BLaER1 (cell line): ENCODE measurements at regions not wholly inside any gene's neighbourhood (a gene's known extent, or its start where the extent isn't known, plus 50 kb on each side); places are given as distances from the start of the nearest gene placed in this dataset.

Experiments used
- H3K27ac ChIP-seq: shearing (Covaris generic); formaldehyde crosslinking; 2 replicates; pipeline ENCODE4 v1.8.1; 2022
- H3K27me3 ChIP-seq: shearing (Covaris generic); formaldehyde crosslinking; 2 replicates; pipeline ENCODE4 v1.8.1; 2022
- H3K36me3 ChIP-seq: shearing (Covaris generic); formaldehyde crosslinking; 2 replicates; pipeline ENCODE4 v1.8.1; 2022
- H3K4me1 ChIP-seq: shearing (Covaris generic); formaldehyde crosslinking; 2 replicates; pipeline ENCODE4 v1.8.1; 2022
- H3K4me2 ChIP-seq: shearing (Covaris generic); formaldehyde crosslinking; 2 replicates; pipeline ENCODE4 v1.8.1; 2022
- H3K4me3 ChIP-seq: shearing (Covaris generic); formaldehyde crosslinking; 2 replicates; pipeline ENCODE4 v1.8.1; 2022
- H3K9ac ChIP-seq: shearing (Covaris generic); formaldehyde crosslinking; 2 replicates; pipeline ENCODE4 v1.8.1; 2022
- H3K9me3 ChIP-seq: shearing (Covaris generic); formaldehyde crosslinking; 2 replicates; pipeline ENCODE4 v1.8.1; 2022
- H4K20me1 ChIP-seq: shearing (Covaris generic); formaldehyde crosslinking; 2 replicates; pipeline ENCODE4 v1.8.1; 2022
- Cebpa-rat ChIP-seq: shearing (Covaris generic); IDR thresholded peaks from 2 replicates; pipeline ENCODE4 v1.8.1; 2022

GRCh38 chr1:213324859-213325258, 273.8 kb downstream of the RPS6KC1 start:
- Histone ChIP-seq H3K27ac (no peak overlapping the region), H3K9me3 (no peaks in the 10 kb centered on the region), H3K36me3 (no peaks in the 10 kb centered on the region), H3K4me1 (no peaks in the 10 kb centered on the region), H4K20me1 (no peaks in the 10 kb centered on the region), H3K9ac (no peak overlapping the region), H3K4me3 (no peak overlapping the region), H3K27me3 (no peaks in the 10 kb centered on the region), H3K4me2 (no peak overlapping the region)
- TF ChIP-seq Cebpa-rat = no peak

GRCh38 chr1:213325482-213325881, 274.4 kb downstream of the RPS6KC1 start:
- no peak for TF ChIP-seq Cebpa-rat
- no peaks in the 10 kb centered on the region for H3K4me1 ChIP-seq

GRCh38 chr1:213326281-213327016, 275.4 kb downstream of the RPS6KC1 start:
- H3K4me3 ChIP-seq = no peak overlapping the region

More at GRCh38 chr1:213325482-213325881, 274.4 kb downstream of the RPS6KC1 start:
- H3K4me2 ChIP-seq = no peak overlapping the region
- no peak overlapping the region for H3K9ac ChIP-seq
- H3K36me3 ChIP-seq = no peaks in the 10 kb centered on the region
- no peaks in the 10 kb centered on the region for H3K9me3 ChIP-seq
- H4K20me1 ChIP-seq = no peaks in the 10 kb centered on the region
- H3K27ac ChIP-seq = no peak overlapping the region
- no peak overlapping the region for H3K4me3 ChIP-seq
- no peaks in the 10 kb centered on the region for H3K27me3 ChIP-seq

GRCh38 chr1:213327017-213327667, 276.1 kb downstream of the RPS6KC1 start:
- no peak overlapping the region for H3K4me2 ChIP-seq
- no peaks in the 10 kb centered on the region for H4K20me1 ChIP-seq
- no peak overlapping the region for H3K27ac ChIP-seq

More at GRCh38 chr1:213326281-213327016, 275.4 kb downstream of the RPS6KC1 start:
- Histone ChIP-seq H3K4me2 (no peak overlapping the region), H3K9me3 (no peaks in the 10 kb centered on the region), H3K27me3 (no peaks in the 10 kb centered on the region), H3K27ac (no peak overlapping the region), H3K36me3 (no peaks in the 10 kb centered on the region), H3K9ac (no peak overlapping the region), H4K20me1 (no peaks in the 10 kb centered on the region), H3K4me1 (no peaks in the 10 kb centered on the region)
- TF ChIP-seq Cebpa-rat = no peak

GRCh38 chr1:213329406-213330008, 278.5 kb downstream of the RPS6KC1 start:
- Histone ChIP-seq H3K27me3 (no peaks in the 10 kb centered on the region), H3K4me2 (no peak overlapping the region)
- TF ChIP-seq Cebpa-rat = no peak

More at GRCh38 chr1:213327017-213327667, 276.1 kb downstream of the RPS6KC1 start:
- no peak overlapping the region for H3K9ac ChIP-seq
- no peak overlapping the region for H3K4me3 ChIP-seq
- H3K9me3 ChIP-seq = no peaks in the 10 kb centered on the region
- H3K36me3 ChIP-seq = no peaks in the 10 kb centered on the region
- no peak for TF ChIP-seq Cebpa-rat
- no peaks in the 10 kb centered on the region for H3K27me3 ChIP-seq
- H3K4me1 ChIP-seq = no peaks in the 10 kb centered on the region

GRCh38 chr1:213330281-213330680, 279.2 kb downstream of the RPS6KC1 start:
- H3K4me1 ChIP-seq = no peaks in the 10 kb centered on the region
- no peaks in the 10 kb centered on the region for H3K27me3 ChIP-seq
- H3K9ac ChIP-seq = no peak overlapping the region
- TF ChIP-seq Cebpa-rat = no peak
- H3K4me3 ChIP-seq = no peak overlapping the region
- H3K27ac ChIP-seq = no peak overlapping the region
- H4K20me1 ChIP-seq = no peaks in the 10 kb centered on the region
- H3K9me3 ChIP-seq = no peaks in the 10 kb centered on the region
- no peak overlapping the region for H3K4me2 ChIP-seq
- H3K36me3 ChIP-seq = no peaks in the 10 kb centered on the region

More at GRCh38 chr1:213329406-213330008, 278.5 kb downstream of the RPS6KC1 start:
- no peak overlapping the region for H3K27ac ChIP-seq
- no peak overlapping the region for H3K4me3 ChIP-seq
- H3K9ac ChIP-seq = no peak overlapping the region
- no peaks in the 10 kb centered on the region for H4K20me1 ChIP-seq
- H3K9me3 ChIP-seq = no peaks in the 10 kb centered on the region
- H3K4me1 ChIP-seq = no peaks in the 10 kb centered on the region
- H3K36me3 ChIP-seq = no peaks in the 10 kb centered on the region

GRCh38 chr1:213331631-213332175, 280.7 kb downstream of the RPS6KC1 start:
- no peaks in the 10 kb centered on the region for H3K9me3 ChIP-seq
- no peak overlapping the region for H3K4me2 ChIP-seq
- no peak overlapping the region for H3K9ac ChIP-seq
- H3K36me3 ChIP-seq = no peaks in the 10 kb centered on the region
- H3K4me3 ChIP-seq = no peak overlapping the region
- H3K4me1 ChIP-seq = no peaks in the 10 kb centered on the region
- H4K20me1 ChIP-seq = no peaks in the 10 kb centered on the region
- H3K27me3 ChIP-seq = no peaks in the 10 kb centered on the region
- no peak overlapping the region for H3K27ac ChIP-seq
- no peak for TF ChIP-seq Cebpa-rat

- no peak overlapping the region for H3K9ac ChIP-seq
- H3K4me2 ChIP-seq = no peak overlapping the region
- no peaks in the 10 kb centered on the region for H3K27me3 ChIP-seq
Observed at GRCh38 chr1:213332491-213332890, 281.4 kb downstream of the RPS6KC1 start.

GRCh38 chr1:213333121-213333520, 282.1 kb downstream of the RPS6KC1 start:
- Histone ChIP-seq H3K27ac (no peak overlapping the region), H3K27me3 (no peaks in the 10 kb centered on the region), H4K20me1 (no peaks in the 10 kb centered on the region), H3K36me3 (no peaks in the 10 kb centered on the region), H3K9me3 (no peaks in the 10 kb centered on the region), H3K9ac (no peak overlapping the region), H3K4me1 (no peaks in the 10 kb centered on the region), H3K4me2 (no peak overlapping the region), H3K4me3 (no peak overlapping the region)
- no peak for TF ChIP-seq Cebpa-rat

More at GRCh38 chr1:213332491-213332890, 281.4 kb downstream of the RPS6KC1 start:
- no peak for TF ChIP-seq Cebpa-rat
- H3K9me3 ChIP-seq = no peaks in the 10 kb centered on the region
- H3K36me3 ChIP-seq = no peaks in the 10 kb centered on the region
- no peak overlapping the region for H3K4me3 ChIP-seq
- no peaks in the 10 kb centered on the region for H3K4me1 ChIP-seq
- no peak overlapping the region for H3K27ac ChIP-seq
- H4K20me1 ChIP-seq = no peaks in the 10 kb centered on the region

- no peak overlapping the region for H3K9ac ChIP-seq
- no peaks in the 10 kb centered on the region for H3K4me1 ChIP-seq
- no peaks in the 10 kb centered on the region for H3K36me3 ChIP-seq
- no peaks in the 10 kb centered on the region for H3K9me3 ChIP-seq
- no peak for TF ChIP-seq Cebpa-rat
- H3K4me3 ChIP-seq = no peak overlapping the region
- H4K20me1 ChIP-seq = no peaks in the 10 kb centered on the region
- no peaks in the 10 kb centered on the region for H3K27me3 ChIP-seq
- no peak overlapping the region for H3K4me2 ChIP-seq
- H3K27ac ChIP-seq = no peak overlapping the region
Observed at GRCh38 chr1:213335084-213335483, 284.0 kb downstream of the RPS6KC1 start.
